Neutrophil (primary cell): ENCODE measurements at regions not wholly inside any gene's neighbourhood (a gene's known extent, or its start where the extent isn't known, plus 50 kb on each side); places are given as distances from the start of the nearest gene placed in this dataset.

Experiments
- H3K27ac ChIP-seq: fragments of 200-600 bp; sonication (generic); 2 replicates; pipeline ENCODE4 v1.5.1; 2016; ENCODE audit warnings: mild to moderate bottlenecking, moderate library complexity
- H3K27me3 ChIP-seq: fragments of 200-600 bp; sonication (generic); 2 replicates; pipeline ENCODE4 v1.6.0; 2016; ENCODE audit warnings: mild to moderate bottlenecking
- H3K36me3 ChIP-seq: fragments of 200-600 bp; sonication (generic); 2 replicates; pipeline ENCODE4 v1.5.1; 2017
- H3K4me1 ChIP-seq, 2 experiments: fragments of 200-600 bp in 1 of 2; sonication (generic) in 1 of 2; 1 replicate in 1 of 2; 2 replicates in 1 of 2; pipeline versions ENCODE4 v1.5.1 to v1.6.1; 2013 to 2016; ENCODE audit warnings: low read depth in 1 of 2, low read length in 1 of 2, mild to moderate bottlenecking in 1 of 2, moderate library complexity in 1 of 2; ENCODE audit not compliant: control insufficient read depth in 1 of 2, insufficient read depth in 1 of 2
- H3K4me3 ChIP-seq, 2 experiments: fragments of 200-600 bp in 1 of 2; sonication (generic) in 1 of 2; 1 replicate in 1 of 2; 2 replicates in 1 of 2; pipeline ENCODE4 v1.5.1; 2013 to 2016; ENCODE audit warnings: low read depth in 1 of 2, low read length in 1 of 2, mild to moderate bottlenecking in 1 of 2, moderate library complexity in 1 of 2
- H3K9me3 ChIP-seq: fragments of 200-600 bp; sonication (generic); 2 replicates; pipeline ENCODE4 v1.5.1; 2016
- CTCF ChIP-seq: fragments of 200-600 bp; sonication (generic); IDR thresholded peaks from 2 replicates; pipeline ENCODE4 v1.5.1; 2016; ENCODE audit warnings: antibody characterized with exemption

- H3K4me1 ChIP-seq: peaks cover 85 to 95% of the 10 kb centered on the region in 2 experiments
Measured at GRCh38 chr13:48160606-48161278, 65.8 kb upstream of the MED4 start.

GRCh38 chr13:48159826-48160225 lies 64.9 kb upstream of the MED4 start:
- H3K4me1 ChIP-seq: peaks cover 91 to 95% of the 10 kb centered on the region in 2 experiments
- H3K4me3 ChIP-seq: peak overlapping the region in 1 of 2 experiments; percentile 34
- H3K36me3 ChIP-seq: no peaks in the 10 kb centered on the region
- H3K27ac ChIP-seq: peak overlapping the region; percentile 99
- TF ChIP-seq CTCF: no peak
- H3K9me3 ChIP-seq: no peaks in the 10 kb centered on the region
- no peaks in the 10 kb centered on the region for H3K27me3 ChIP-seq

More at GRCh38 chr13:48160606-48161278, 65.8 kb upstream of the MED4 start:
- H3K9me3 ChIP-seq: no peaks in the 10 kb centered on the region
- no peaks in the 10 kb centered on the region for H3K27me3 ChIP-seq
- H3K4me3 ChIP-seq: peak overlapping the region; percentile 50
- no peak for TF ChIP-seq CTCF
- H3K36me3 ChIP-seq: no peaks in the 10 kb centered on the region
- H3K27ac ChIP-seq: peak overlapping the region; percentile 99

DNA sequence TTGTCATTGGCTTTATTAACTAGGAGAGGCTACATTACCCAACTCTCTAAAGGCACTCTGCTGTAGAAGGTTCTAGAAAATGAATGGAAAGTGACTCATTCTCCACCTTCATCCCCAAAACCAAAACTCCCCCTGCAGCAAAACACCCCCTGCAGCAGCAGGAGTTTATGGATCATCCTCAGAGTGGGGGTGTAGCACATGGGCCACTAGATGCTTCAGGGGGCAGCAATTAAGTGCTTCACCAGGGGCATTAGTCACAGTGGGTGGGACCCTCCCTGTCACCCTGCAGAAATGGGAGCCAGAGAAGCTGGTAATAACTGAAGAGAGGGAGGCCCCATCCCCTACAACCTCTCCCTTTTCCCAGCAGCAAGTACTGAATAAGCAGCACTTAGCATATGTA lies 64.5 kb upstream of the MED4 start:
- Histone ChIP-seq H3K27me3 (no peaks in the 10 kb centered on the region), H3K4me3 (peak overlapping the region; percentile 34 to 35), H3K4me1 (peaks cover 95 to 98% of the 10 kb centered on the region in 2 experiments), H3K27ac (peak overlapping the region; percentile 99), H3K9me3 (no peaks in the 10 kb centered on the region), H3K36me3 (no peaks in the 10 kb centered on the region)
- TF ChIP-seq CTCF: no peak

DNA sequence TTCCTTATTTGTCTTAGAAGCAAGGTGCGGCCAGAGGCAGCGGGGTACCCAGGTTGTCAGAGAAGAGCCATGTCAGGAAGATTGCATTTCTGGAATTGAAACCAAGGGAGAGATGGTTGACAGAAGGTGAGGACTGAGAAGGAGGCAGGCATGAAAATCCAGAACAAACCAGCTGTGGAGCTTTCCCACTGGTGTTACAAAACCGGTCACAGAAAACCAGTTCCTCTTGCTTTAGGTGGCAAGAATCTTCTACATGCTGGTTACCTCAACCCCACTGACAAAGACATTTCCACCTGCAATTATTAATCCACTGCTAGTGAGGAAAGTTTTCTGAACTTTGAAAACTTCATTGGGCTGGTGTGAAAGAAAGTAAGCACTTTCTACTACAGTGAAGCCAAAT lies 64.0 kb upstream of the MED4 start:
- H3K27ac ChIP-seq: peak overlapping the region; percentile 99
- TF ChIP-seq CTCF: no peak
- peaks cover 98 to 100% of the 10 kb centered on the region in 2 experiments for H3K4me1 ChIP-seq
- peak overlapping the region; percentile 34 to 35 for H3K4me3 ChIP-seq
- no peaks in the 10 kb centered on the region for H3K36me3 ChIP-seq
- H3K9me3 ChIP-seq: no peaks in the 10 kb centered on the region
- H3K27me3 ChIP-seq: no peaks in the 10 kb centered on the region

DNA sequence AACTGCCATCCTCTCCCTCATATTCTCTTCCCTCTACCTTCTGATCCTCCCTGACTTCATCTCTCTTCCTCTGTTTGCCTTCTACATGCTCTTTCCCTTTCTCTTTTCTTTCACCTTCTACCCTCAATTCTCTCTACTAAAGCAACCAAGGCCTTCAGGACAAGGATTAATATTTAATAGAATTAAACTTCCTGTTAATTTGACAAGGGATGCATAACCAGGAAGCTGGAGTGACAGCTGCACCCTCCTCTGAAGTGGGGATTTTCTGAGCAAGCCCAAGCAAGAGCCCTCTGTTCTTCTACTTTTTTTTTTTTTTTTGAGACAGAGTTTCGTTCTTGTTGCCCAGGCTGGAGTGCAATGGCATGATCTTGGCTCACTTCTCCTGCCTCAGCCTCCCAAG lies 63.4 kb upstream of the MED4 start:
- Histone ChIP-seq H3K4me1 (peaks cover 97 to 100% of the 10 kb centered on the region in 2 experiments), H3K36me3 (no peaks in the 10 kb centered on the region), H3K27me3 (no peaks in the 10 kb centered on the region), H3K27ac (peak overlapping the region; percentile 99), H3K9me3 (no peaks in the 10 kb centered on the region), H3K4me3 (peak overlapping the region; percentile 21 to 35)
- no peak for TF ChIP-seq CTCF
